ENCODE measurements at regions not wholly inside any gene's neighbourhood (a gene's known extent, or its start where the extent isn't known, plus 50 kb on each side); places are given as distances from the start of the nearest gene placed in this dataset.

DNA sequence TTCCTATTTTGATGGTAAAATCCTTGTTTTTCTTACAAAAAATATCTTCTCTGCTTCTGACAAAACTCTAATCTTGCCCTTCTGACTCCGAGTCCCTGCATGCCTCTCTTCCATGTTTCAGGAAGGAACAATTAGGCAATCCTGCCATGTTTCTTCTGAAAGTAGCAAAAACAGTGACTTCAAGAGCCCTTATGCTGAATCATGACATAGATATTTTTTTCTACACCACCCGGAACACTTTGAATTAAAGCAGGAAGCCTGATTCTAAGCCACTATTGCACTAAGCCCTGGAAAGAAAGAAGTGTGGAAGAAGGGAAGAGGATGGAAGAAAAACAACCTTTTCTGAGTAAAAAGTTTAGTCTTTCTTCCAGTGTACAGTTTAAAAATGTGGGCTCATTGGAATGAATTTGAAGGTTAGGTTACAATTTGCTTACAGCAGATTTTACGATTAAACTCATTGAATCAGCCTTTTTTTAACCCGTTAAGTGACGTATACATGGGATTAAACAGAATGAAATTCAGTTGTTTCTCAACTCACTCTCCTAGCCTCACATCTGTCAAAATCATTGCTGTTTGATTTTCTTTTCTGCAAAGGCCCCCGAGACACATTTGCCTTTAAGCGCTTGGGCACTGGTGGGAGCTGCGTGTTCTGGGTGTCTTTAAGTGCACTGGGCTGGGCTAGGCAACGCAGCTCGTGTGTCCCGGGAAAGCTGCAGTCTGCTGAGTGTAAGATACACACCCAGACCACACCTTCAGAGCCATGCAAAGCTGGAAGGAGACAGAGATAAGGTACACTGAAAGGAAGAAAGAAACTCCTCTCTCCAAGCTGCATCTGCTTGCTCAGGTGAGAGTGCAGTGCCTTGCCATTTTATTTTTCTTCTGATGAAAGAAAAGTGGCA lies 159.4 kb upstream of the CITED2 start:
- H3K9ac ChIP-seq (ENCODE audit: low read length), result no peak overlapping the region
- no peaks in the 10 kb centered on the region for H3K9me2 ChIP-seq (replicated peaks; ENCODE audit: insufficient read depth, low read length)
- no peaks in the 10 kb centered on the region for H4K20me1 ChIP-seq (ENCODE audit: low read depth, low read length)
- no peaks in the 10 kb centered on the region for H3K36me3 ChIP-seq (ENCODE audit: low read length)
- no peaks in the 10 kb centered on the region for H3K27me3 ChIP-seq (ENCODE audit: low read length)
- H3K79me2 ChIP-seq (ENCODE audit: insufficient read depth, low read length), result no peaks in the 10 kb centered on the region
- no peaks in the 10 kb centered on the region for H3F3A ChIP-seq (ENCODE audit: insufficient read depth)
- no peak overlapping the region for H3K27ac ChIP-seq (ENCODE audit: low read depth, low read length)
- no peak overlapping the region for H2AFZ ChIP-seq (ENCODE audit: low read depth, low read length, severe bottlenecking)
- TF ChIP-seq EZH2phosphoT487 (conservative IDR thresholded peaks at IDR 0.05; ENCODE audit: low read length), result no peak
- TF ChIP-seq, protein P1, sequence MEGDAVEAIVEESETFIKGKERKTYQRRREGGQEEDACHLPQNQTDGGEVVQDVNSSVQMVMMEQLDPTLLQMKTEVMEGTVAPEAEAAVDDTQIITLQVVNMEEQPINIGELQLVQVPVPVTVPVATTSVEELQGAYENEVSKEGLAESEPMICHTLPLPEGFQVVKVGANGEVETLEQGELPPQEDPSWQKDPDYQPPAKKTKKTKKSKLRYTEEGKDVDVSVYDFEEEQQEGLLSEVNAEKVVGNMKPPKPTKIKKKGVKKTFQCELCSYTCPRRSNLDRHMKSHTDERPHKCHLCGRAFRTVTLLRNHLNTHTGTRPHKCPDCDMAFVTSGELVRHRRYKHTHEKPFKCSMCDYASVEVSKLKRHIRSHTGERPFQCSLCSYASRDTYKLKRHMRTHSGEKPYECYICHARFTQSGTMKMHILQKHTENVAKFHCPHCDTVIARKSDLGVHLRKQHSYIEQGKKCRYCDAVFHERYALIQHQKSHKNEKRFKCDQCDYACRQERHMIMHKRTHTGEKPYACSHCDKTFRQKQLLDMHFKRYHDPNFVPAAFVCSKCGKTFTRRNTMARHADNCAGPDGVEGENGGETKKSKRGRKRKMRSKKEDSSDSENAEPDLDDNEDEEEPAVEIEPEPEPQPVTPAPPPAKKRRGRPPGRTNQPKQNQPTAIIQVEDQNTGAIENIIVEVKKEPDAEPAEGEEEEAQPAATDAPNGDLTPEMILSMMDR (IDR thresholded peaks at IDR 0.05; ENCODE audit: insufficient read depth, low read length, poor library complexity, severe bottlenecking), result no peak
- no peaks in the 10 kb centered on the region for H3K9me3 ChIP-seq (ENCODE audit: insufficient read depth, low read length)
- H3K4me2 ChIP-seq (ENCODE audit: low read depth, low read length, poor library complexity, severe bottlenecking), result no peak overlapping the region
- H3K4me3 ChIP-seq (ENCODE audit: insufficient read depth, low read length, poor library complexity, severe bottlenecking), result no peak overlapping the region

DNA sequence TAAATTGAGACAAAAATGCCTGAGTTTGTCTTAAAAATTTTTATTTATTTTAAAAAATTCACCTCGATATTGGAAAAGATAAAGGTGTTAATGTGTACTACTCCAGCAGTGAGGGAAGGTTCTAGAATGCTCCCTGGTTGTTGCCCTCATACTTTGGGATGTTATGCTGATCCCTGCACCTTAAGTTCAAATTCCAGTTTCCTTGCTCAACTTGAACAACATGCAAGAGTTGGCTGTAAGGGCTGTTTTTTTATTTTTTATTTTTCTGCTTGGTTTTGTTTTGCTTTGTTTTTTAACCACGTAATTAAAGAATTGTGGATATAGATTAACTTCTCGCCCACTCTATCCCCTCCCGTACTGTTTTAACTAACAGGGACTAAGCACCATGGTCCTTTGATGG lies 158.7 kb upstream of the CITED2 start:
- no peaks in the 10 kb centered on the region for H3K79me2 ChIP-seq (ENCODE audit: insufficient read depth, low read length)
- H3K4me2 ChIP-seq (ENCODE audit: low read depth, low read length, poor library complexity, severe bottlenecking), result no peak overlapping the region
- H4K20me1 ChIP-seq (ENCODE audit: low read depth, low read length), result no peaks in the 10 kb centered on the region
- no peaks in the 10 kb centered on the region for H3K27me3 ChIP-seq (ENCODE audit: low read length)
- H2AFZ ChIP-seq (ENCODE audit: low read depth, low read length, severe bottlenecking), result no peak overlapping the region
- H3K36me3 ChIP-seq (ENCODE audit: low read length), result no peaks in the 10 kb centered on the region
- no peak overlapping the region for H3K9ac ChIP-seq (ENCODE audit: low read length)
- H3K9me2 ChIP-seq (replicated peaks; ENCODE audit: insufficient read depth, low read length), result no peaks in the 10 kb centered on the region
- H3K4me3 ChIP-seq (ENCODE audit: insufficient read depth, low read length, poor library complexity, severe bottlenecking), result no peak overlapping the region
- H3K27ac ChIP-seq (ENCODE audit: low read depth, low read length), result no peak overlapping the region
- no peaks in the 10 kb centered on the region for H3K9me3 ChIP-seq (ENCODE audit: insufficient read depth, low read length)
- H3F3A ChIP-seq (ENCODE audit: insufficient read depth), result no peaks in the 10 kb centered on the region
- TF ChIP-seq, protein P1 (IDR thresholded peaks at IDR 0.05; ENCODE audit: insufficient read depth, low read length, poor library complexity, severe bottlenecking), result no peak
- no peak for TF ChIP-seq EZH2phosphoT487 (conservative IDR thresholded peaks at IDR 0.05; ENCODE audit: low read length)

DNA sequence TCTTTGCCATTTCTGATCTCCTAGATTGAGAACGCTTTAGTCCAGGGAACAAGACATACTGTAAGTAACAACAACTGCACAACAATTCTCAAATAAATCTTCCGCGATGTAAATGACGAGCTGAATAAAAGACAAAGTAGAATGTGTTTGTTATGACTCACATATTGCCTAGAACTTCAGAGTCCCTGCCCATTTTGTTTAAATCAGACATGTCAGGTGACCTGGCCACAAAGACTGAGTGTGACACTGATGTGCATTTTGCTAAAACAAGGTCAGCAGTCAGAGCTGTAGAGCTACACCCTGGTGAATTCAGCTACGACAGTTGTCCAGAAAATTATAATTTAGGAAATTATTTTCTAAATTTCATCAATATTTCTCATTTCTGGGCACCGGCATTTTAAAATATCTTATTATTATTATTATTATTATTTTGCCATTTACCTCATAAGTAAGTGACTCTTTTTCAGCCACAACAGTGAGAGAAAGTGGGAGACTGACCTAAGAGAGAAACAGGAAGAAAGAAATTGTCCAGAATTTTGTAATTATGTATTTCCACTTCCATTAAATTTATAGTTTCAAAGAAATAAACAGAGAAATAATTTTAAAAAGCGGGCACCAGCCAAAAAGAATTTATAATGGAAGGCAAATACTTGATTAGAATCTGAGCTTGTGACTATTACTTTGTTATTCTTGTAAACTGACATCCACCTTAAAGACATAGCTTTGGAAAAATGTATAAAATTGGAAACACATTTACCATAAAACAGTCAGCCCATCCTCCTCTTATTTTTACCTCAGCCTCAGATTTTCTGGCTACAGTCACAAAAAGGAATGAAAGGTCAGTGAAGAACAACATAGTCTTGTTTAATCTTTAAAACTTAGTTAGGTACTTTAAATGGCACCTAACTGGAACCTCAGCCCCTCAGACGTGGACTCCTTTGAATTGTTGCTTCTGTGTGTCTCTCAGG lies 157.0 kb upstream of the CITED2 start:
- Histone ChIP-seq H3K4me3 (ENCODE audit: insufficient read depth, low read length, poor library complexity, severe bottlenecking) (no peak overlapping the region), H3K79me2 (ENCODE audit: insufficient read depth, low read length) (no peaks in the 10 kb centered on the region), H3K9me2 (replicated peaks; ENCODE audit: insufficient read depth, low read length) (no peaks in the 10 kb centered on the region), H3K36me3 (ENCODE audit: low read length) (no peaks in the 10 kb centered on the region), H3K9me3 (ENCODE audit: insufficient read depth, low read length) (no peaks in the 10 kb centered on the region), H3K4me2 (ENCODE audit: low read depth, low read length, poor library complexity, severe bottlenecking) (no peak overlapping the region), H3K9ac (ENCODE audit: low read length) (no peak overlapping the region), H3K27ac (ENCODE audit: low read depth, low read length) (no peak overlapping the region), H4K20me1 (ENCODE audit: low read depth, low read length) (no peaks in the 10 kb centered on the region), H3K27me3 (ENCODE audit: low read length) (no peaks in the 10 kb centered on the region), H3F3A (ENCODE audit: insufficient read depth) (no peaks in the 10 kb centered on the region), H2AFZ (ENCODE audit: low read depth, low read length, severe bottlenecking) (no peak overlapping the region)
- TF ChIP-seq, protein P1 (IDR thresholded peaks at IDR 0.05; ENCODE audit: insufficient read depth, low read length, poor library complexity, severe bottlenecking), result no peak
- no peak for TF ChIP-seq EZH2phosphoT487 (conservative IDR thresholded peaks at IDR 0.05; ENCODE audit: low read length)
